Trophoblast cell (in vitro differentiated cells and primary cell): ENCODE measurements at regions not wholly inside any gene's neighbourhood (a gene's known extent, or its start where the extent isn't known, plus 50 kb on each side); places are given as distances from the start of the nearest gene placed in this dataset.

Source experiments
- DNase-seq, 2 donors: peaks; one replicate each; pipeline ENCODE4 v3.0.0-alpha.2; 2016
- H2AFZ ChIP-seq: 2 replicates; pipeline ENCODE4 v1.6.1; 2013; ENCODE audit warnings: low read length, moderate library complexity, mild to moderate bottlenecking; ENCODE audit not compliant: insufficient read depth, poor library complexity
- H2AK5ac ChIP-seq: 2 replicates; pipeline ENCODE4 v1.6.1; 2013; ENCODE audit warnings: mild to moderate bottlenecking, low read length
- H2BK120ac ChIP-seq: 2 replicates; pipeline ENCODE4 v1.6.1; 2013; ENCODE audit warnings: low read length, mild to moderate bottlenecking, moderate library complexity; ENCODE audit not compliant: insufficient read depth, poor library complexity
- H2BK12ac ChIP-seq: 2 replicates; pipeline ENCODE4 v1.6.1; 2013; ENCODE audit warnings: mild to moderate bottlenecking, low read length, moderate library complexity
- H2BK5ac ChIP-seq: 2 replicates; pipeline ENCODE4 v1.6.1; 2013; ENCODE audit warnings: low read length, low read depth, moderate library complexity, mild to moderate bottlenecking; ENCODE audit not compliant: poor library complexity
- H3K14ac ChIP-seq: 2 replicates; pipeline ENCODE4 v1.6.1; 2013; ENCODE audit warnings: mild to moderate bottlenecking, low read length
- H3K18ac ChIP-seq: 2 replicates; pipeline ENCODE4 v1.6.1; 2013; ENCODE audit warnings: mild to moderate bottlenecking, low read length
- H3K23ac ChIP-seq: 2 replicates; pipeline ENCODE4 v1.6.1; 2013; ENCODE audit warnings: low read length
- H3K27ac ChIP-seq: 2 replicates; pipeline ENCODE4 v1.5.1; 2013; ENCODE audit warnings: low read depth, mild to moderate bottlenecking, inconsistent platforms, low read length, moderate library complexity
- H3K27me3 ChIP-seq: 2 replicates; pipeline ENCODE4 v1.6.1; 2013; ENCODE audit warnings: inconsistent platforms, mild to moderate bottlenecking, low read length, moderate library complexity; ENCODE audit not compliant: insufficient read depth
- H3K36me3 ChIP-seq, 2 experiments: 1 replicate in 1 of 2; 2 replicates in 1 of 2; pipeline ENCODE4 v1.6.1; 2013; ENCODE audit warnings: low read length in 2 of 2, mild to moderate bottlenecking in 2 of 2, moderate library complexity in 1 of 2; ENCODE audit not compliant: insufficient read depth in 2 of 2, control insufficient read depth in 1 of 2
- H3K4ac ChIP-seq: 2 replicates; pipeline ENCODE4 v1.6.1; 2013; ENCODE audit warnings: low read depth, mild to moderate bottlenecking, low read length, moderate library complexity
- H3K4me1 ChIP-seq, 2 experiments: 1 replicate in 1 of 2; 2 replicates in 1 of 2; pipeline ENCODE4 v1.6.1; 2013; ENCODE audit warnings: low read length in 2 of 2, mild to moderate bottlenecking in 2 of 2, moderate library complexity in 1 of 2; ENCODE audit not compliant: insufficient read depth in 2 of 2, control insufficient read depth in 1 of 2
- H3K4me2 ChIP-seq: 2 replicates; pipeline ENCODE4 v1.6.1; 2013; ENCODE audit warnings: inconsistent platforms, mild to moderate bottlenecking, low read length, moderate library complexity
- H3K4me3 ChIP-seq: 2 replicates; pipeline ENCODE4 v1.5.1; 2013; ENCODE audit warnings: mild to moderate bottlenecking, low read depth, low read length, inconsistent platforms
- H3K79me1 ChIP-seq: one replicate; pipeline ENCODE4 v1.6.1; 2013; ENCODE audit warnings: low read length
- H3K79me2 ChIP-seq: 2 replicates; pipeline ENCODE4 v1.6.1; 2013; ENCODE audit warnings: low read length, mild to moderate bottlenecking; ENCODE audit not compliant: control insufficient read depth, insufficient read depth, poor library complexity
- H3K9ac ChIP-seq: 2 replicates; pipeline ENCODE4 v1.6.1; 2013; ENCODE audit warnings: mild to moderate bottlenecking, low read length
- H3K9me3 ChIP-seq: 2 replicates; pipeline ENCODE4 v1.6.1; 2013; ENCODE audit warnings: low read depth, mild to moderate bottlenecking, control low read depth, inconsistent platforms, low read length; ENCODE audit not compliant: insufficient read depth
- H4K12ac ChIP-seq: 2 replicates; pipeline ENCODE4 v1.6.1; 2013; ENCODE audit warnings: low read depth, mild to moderate bottlenecking, low read length, moderate library complexity
- H4K8ac ChIP-seq: 2 replicates; pipeline ENCODE4 v1.6.1; 2013; ENCODE audit warnings: low read depth, mild to moderate bottlenecking, low read length, moderate library complexity
- H4K91ac ChIP-seq: one replicate; pipeline ENCODE4 v1.6.1; 2013; ENCODE audit warnings: low read depth, mild to moderate bottlenecking, low read length, moderate library complexity
- WGBS: extraction: QIAGEN DNeasy Blood & Tissue Kit; methylation state at CpG from one replicate; pipeline ENCODE4 v1.1.7; 2013; ENCODE audit warnings: missing lambda C conversion rate; ENCODE audit not compliant: insufficient read length, insufficient coverage; ENCODE audit errors: extremely low coverage; 5-methylcytosine and 5-hydroxymethylcytosine counted together

- no CpG with 5 or more reads among the region's 3 CpGs for WGBS
Observed at GRCh38 chr6:91813641-91814040, 1226.8 kb upstream of the MAP3K7 start.

GRCh38 chr6:91812596-91813274 is 1225.9 kb upstream of the MAP3K7 start:
- H2AFZ ChIP-seq = no peak overlapping the region
- H3K23ac ChIP-seq = no peak overlapping the region
- no peaks in the 10 kb centered on the region for H3K36me3 ChIP-seq
- no peak overlapping the region for H3K4me2 ChIP-seq
- H3K4me3 ChIP-seq = no peak overlapping the region
- no peak overlapping the region for H2BK120ac ChIP-seq
- WGBS = no CpG with 5 or more reads among the region's 1 CpG
- no peak overlapping the region for H2AK5ac ChIP-seq
- no peak overlapping the region for H2BK5ac ChIP-seq
- no peak overlapping the region for H3K18ac ChIP-seq
- no peak for DNase-seq
- no peak overlapping the region for H2BK12ac ChIP-seq
- H3K27ac ChIP-seq = no peak overlapping the region
- no peaks in the 10 kb centered on the region for H3K27me3 ChIP-seq
- H3K79me2 ChIP-seq = no peaks in the 10 kb centered on the region
- no peak overlapping the region for H4K12ac ChIP-seq
- H3K9me3 ChIP-seq = no peaks in the 10 kb centered on the region
- H3K79me1 ChIP-seq = no peaks in the 10 kb centered on the region
- no peak overlapping the region for H4K91ac ChIP-seq
- no peak overlapping the region for H4K8ac ChIP-seq
- H3K4me1 ChIP-seq = no peaks in the 10 kb centered on the region
- no peak overlapping the region for H3K14ac ChIP-seq
- H3K4ac ChIP-seq = no peak overlapping the region
- no peak overlapping the region for H3K9ac ChIP-seq

More at GRCh38 chr6:91813641-91814040, 1226.8 kb upstream of the MAP3K7 start:
- Histone ChIP-seq H4K12ac (no peak overlapping the region), H3K9me3 (no peaks in the 10 kb centered on the region), H3K4me3 (no peak overlapping the region), H2AFZ (no peak overlapping the region), H3K23ac (no peak overlapping the region), H3K18ac (no peak overlapping the region), H2BK5ac (no peak overlapping the region), H3K9ac (no peak overlapping the region), H4K8ac (no peak overlapping the region), H2AK5ac (no peak overlapping the region), H3K4me1 (no peaks in the 10 kb centered on the region), H3K14ac (no peak overlapping the region), H2BK120ac (no peak overlapping the region), H3K79me2 (no peaks in the 10 kb centered on the region), H3K79me1 (no peaks in the 10 kb centered on the region), H2BK12ac (no peak overlapping the region), H4K91ac (no peak overlapping the region), H3K27me3 (no peaks in the 10 kb centered on the region), H3K4ac (no peak overlapping the region), H3K36me3 (no peaks in the 10 kb centered on the region), H3K27ac (no peak overlapping the region), H3K4me2 (no peak overlapping the region)
- DNase-seq = no peak

GRCh38 chr6:91804981-91805380 is 1218.1 kb upstream of the MAP3K7 start:
- Histone ChIP-seq H4K91ac (no peak overlapping the region), H3K79me2 (no peaks in the 10 kb centered on the region), H3K27ac (no peak overlapping the region), H3K4me2 (no peak overlapping the region), H3K36me3 (no peaks in the 10 kb centered on the region), H2BK120ac (no peak overlapping the region), H3K9me3 (no peaks in the 10 kb centered on the region), H2BK5ac (no peak overlapping the region), H3K14ac (no peak overlapping the region), H4K8ac (no peak overlapping the region), H3K9ac (no peak overlapping the region), H3K27me3 (no peaks in the 10 kb centered on the region), H2BK12ac (no peak overlapping the region), H3K4ac (no peak overlapping the region), H2AFZ (no peak overlapping the region), H3K23ac (no peak overlapping the region), H3K18ac (no peak overlapping the region), H3K4me3 (no peak overlapping the region), H2AK5ac (no peak overlapping the region), H3K79me1 (no peaks in the 10 kb centered on the region), H3K4me1 (no peaks in the 10 kb centered on the region), H4K12ac (no peak overlapping the region)
- DNase-seq = no peak
- WGBS = no CpG with 5 or more reads among the region's 3 CpGs

- no peak overlapping the region for H3K4me2 ChIP-seq
Observed at GRCh38 chr6:91802431-91802830, 1215.6 kb upstream of the MAP3K7 start.

More at GRCh38 chr6:91802431-91802830, 1215.6 kb upstream of the MAP3K7 start:
- no CpG with 5 or more reads among the region's 1 CpG for WGBS
- no peak overlapping the region for H4K12ac ChIP-seq
- no peaks in the 10 kb centered on the region for H3K79me1 ChIP-seq
- no peak overlapping the region for H3K14ac ChIP-seq
- H3K4me3 ChIP-seq = no peak overlapping the region
- no peak overlapping the region for H3K18ac ChIP-seq
- no peak overlapping the region for H4K91ac ChIP-seq
- no peak overlapping the region for H3K27ac ChIP-seq
- H3K79me2 ChIP-seq = no peaks in the 10 kb centered on the region
- H2BK120ac ChIP-seq = no peak overlapping the region
- no peaks in the 10 kb centered on the region for H3K27me3 ChIP-seq
- H3K4ac ChIP-seq = no peak overlapping the region
- no peak overlapping the region for H2BK5ac ChIP-seq
- no peaks in the 10 kb centered on the region for H3K9me3 ChIP-seq
- H3K23ac ChIP-seq = no peak overlapping the region
- no peak overlapping the region for H2AFZ ChIP-seq
- H3K9ac ChIP-seq = no peak overlapping the region
- no peaks in the 10 kb centered on the region for H3K36me3 ChIP-seq
- H3K4me1 ChIP-seq = no peaks in the 10 kb centered on the region
- no peak overlapping the region for H4K8ac ChIP-seq
- DNase-seq = no peak
- H2BK12ac ChIP-seq = no peak overlapping the region
- no peak overlapping the region for H2AK5ac ChIP-seq
